ENCODE measurements at regions not wholly inside any gene's neighbourhood (a gene's known extent, or its start where the extent isn't known, plus 50 kb on each side); places are given as distances from the start of the nearest gene placed in this dataset.

GRCh38 chr1:191929383-191929782 lies 228.9 kb upstream of the RGS18 start:
- H3K4me3 Mint-ChIP-seq = no peak overlapping the region

More at GRCh38 chr1:191929383-191929782, 228.9 kb upstream of the RGS18 start:
- Histone ChIP-seq H4K5ac (ENCODE audit: insufficient read length, low read depth, low read length) (no peak overlapping the region), H4K91ac (ENCODE audit: insufficient read length, low read depth, low read length) (no peak overlapping the region), H2BK15ac (ENCODE audit: low read depth, low read length) (no peak overlapping the region), H3K14ac (ENCODE audit: insufficient read depth, low read length) (no peak overlapping the region), H3K23me2 (ENCODE audit: insufficient read length, low read depth, low read length, poor library complexity, severe bottlenecking) (no peaks in the 10 kb centered on the region), H2BK5ac (ENCODE audit: insufficient read length, low read length) (no peak overlapping the region), H3K79me1 (ENCODE audit: insufficient read depth, low read depth, low read length, poor library complexity, severe bottlenecking) (no peaks in the 10 kb centered on the region), H3K27ac (ENCODE audit: insufficient read length, low read depth, low read length) (no peak overlapping the region), H3K79me2 (ENCODE audit: insufficient read depth, low read length) (no peaks in the 10 kb centered on the region), H2AK5ac (ENCODE audit: insufficient read length, low read length) (no peak overlapping the region), H2AFZ (ENCODE audit: low read length) (no peak overlapping the region), H4K20me1 (ENCODE audit: control insufficient read depth, insufficient read depth, insufficient read length) (no peaks in the 10 kb centered on the region), H3K23ac (ENCODE audit: insufficient read length, low read depth, low read length) (no peak overlapping the region), H3K9me3 (ENCODE audit: control insufficient read depth, low read depth, low read length) (no peaks in the 10 kb centered on the region), H2BK12ac (ENCODE audit: insufficient read length, low read depth, low read length) (no peak overlapping the region), H3K4me1 (ENCODE audit: insufficient read depth, low read length) (no peaks in the 10 kb centered on the region), H3K4me2 (ENCODE audit: insufficient read depth, insufficient read length, low read length) (no peak overlapping the region), H2BK20ac (ENCODE audit: low read depth, low read length, poor library complexity, severe bottlenecking) (no peak overlapping the region), H3K4ac (ENCODE audit: low read depth, low read length) (no peak overlapping the region), H2BK120ac (ENCODE audit: low read depth, low read length, poor library complexity, severe bottlenecking) (no peak overlapping the region), H3T11ph (ENCODE audit: low read length) (no peak overlapping the region), H3K9ac (ENCODE audit: extremely low read depth, insufficient read length, low read length) (no peak overlapping the region), H3K27me3 (ENCODE audit: insufficient read depth, low read length) (no peaks in the 10 kb centered on the region), H4K8ac (replicated peaks; ENCODE audit: insufficient read length, low read depth, low read length) (no peak overlapping the region), H3K18ac (ENCODE audit: insufficient read length, low read depth, low read length) (no peak overlapping the region), H3K56ac (ENCODE audit: insufficient read length, low read depth, low read length) (no peak overlapping the region)
- no CpG with 5 or more reads among the region's 1 CpG for WGBS (ENCODE audit: extremely low coverage, insufficient read length, low lambda C conversion rate)
- no peaks in the 10 kb centered on the region for H3K27me3 Mint-ChIP-seq (ENCODE audit: low read depth)
- peaks cover 0 to 1% (median 0%) of the 10 kb centered on the region in 3 experiments; a peak in 1 of 7 replicates for H3K36me3 Mint-ChIP-seq (ENCODE audit: insufficient read depth in 1 of 3, low read depth in 3 of 3)
- TF ChIP-seq, protein P1, sequence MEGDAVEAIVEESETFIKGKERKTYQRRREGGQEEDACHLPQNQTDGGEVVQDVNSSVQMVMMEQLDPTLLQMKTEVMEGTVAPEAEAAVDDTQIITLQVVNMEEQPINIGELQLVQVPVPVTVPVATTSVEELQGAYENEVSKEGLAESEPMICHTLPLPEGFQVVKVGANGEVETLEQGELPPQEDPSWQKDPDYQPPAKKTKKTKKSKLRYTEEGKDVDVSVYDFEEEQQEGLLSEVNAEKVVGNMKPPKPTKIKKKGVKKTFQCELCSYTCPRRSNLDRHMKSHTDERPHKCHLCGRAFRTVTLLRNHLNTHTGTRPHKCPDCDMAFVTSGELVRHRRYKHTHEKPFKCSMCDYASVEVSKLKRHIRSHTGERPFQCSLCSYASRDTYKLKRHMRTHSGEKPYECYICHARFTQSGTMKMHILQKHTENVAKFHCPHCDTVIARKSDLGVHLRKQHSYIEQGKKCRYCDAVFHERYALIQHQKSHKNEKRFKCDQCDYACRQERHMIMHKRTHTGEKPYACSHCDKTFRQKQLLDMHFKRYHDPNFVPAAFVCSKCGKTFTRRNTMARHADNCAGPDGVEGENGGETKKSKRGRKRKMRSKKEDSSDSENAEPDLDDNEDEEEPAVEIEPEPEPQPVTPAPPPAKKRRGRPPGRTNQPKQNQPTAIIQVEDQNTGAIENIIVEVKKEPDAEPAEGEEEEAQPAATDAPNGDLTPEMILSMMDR (conservative IDR thresholded peaks at IDR 0.05) = peak; percentile 41; the same call in 2 of the 3 replicates
- no peaks in the 10 kb centered on the region for H3K4me1 Mint-ChIP-seq
- DNase-seq = peak; percentile 34
- H3K27ac Mint-ChIP-seq = no peak overlapping the region
- peaks cover 7 to 8% of the 10 kb centered on the region in 2 experiments; a peak in 4 of 5 replicates for H3K9me3 Mint-ChIP-seq
